IMR-90 (cell line): ENCODE measurements at regions not wholly inside any gene's neighbourhood (a gene's known extent, or its start where the extent isn't known, plus 50 kb on each side); places are given as distances from the start of the nearest gene placed in this dataset.

ENCODE experiments used
- ATAC-seq: fragments of 200-7000 bp; cut with Tn5 transposase; 2 replicates; pipeline ENCODE4 v1.9.1; 2020; ENCODE audit warnings: low read depth, mild to moderate bottlenecking, moderate library complexity
- BruUV-seq: library from RNA; stranded (reverse); fragments of 400-500 nt; replicated peaks from 2 replicates; lab custom pipeline; 2021; lab: Mats Ljungman, UMichigan
- CTCF ChIA-PET: fragments of 300-600 bp; formaldehyde crosslinking; extraction: SDS; loops from one replicate; lab custom pipeline; 2021; ENCODE audit warnings: antibody characterized with exemption; lab: Yijun Ruan, JAX
- POLR2A ChIA-PET: fragments of 300-600 bp; sonication (Branson Sonifier 250); formaldehyde crosslinking; loops from one replicate; lab custom pipeline; 2022; ENCODE audit warnings: antibody characterized with exemption; ENCODE audit not compliant: unreplicated experiment; lab: Charles Lee
- DNase-seq: peaks from one replicate; pipeline ENCODE4 v3.0.0; 2013
- H2AFZ ChIP-seq: replicated peaks from 2 replicates; pipeline ENCODE3; 2013; ENCODE audit warnings: low read length, mild to moderate bottlenecking; ENCODE audit not compliant: poor library complexity
- H2AK5ac ChIP-seq: 2 replicates; pipeline ENCODE4 v1.6.1; 2013; ENCODE audit warnings: low read depth, low read length, inconsistent platforms
- H2AK9ac ChIP-seq: replicated peaks from 2 replicates; pipeline ENCODE3; 2013; ENCODE audit warnings: mild to moderate bottlenecking, low read depth, low read length, moderate library complexity; ENCODE audit not compliant: poor library complexity
- H2BK120ac ChIP-seq: 2 replicates; pipeline ENCODE4 v1.6.1; 2013; ENCODE audit warnings: low read depth, low read length, inconsistent platforms
- H2BK15ac ChIP-seq: 3 replicates; pipeline ENCODE4 v1.6.1; 2013; ENCODE audit warnings: low read depth, low read length, inconsistent platforms
- H2BK20ac ChIP-seq: 2 replicates; pipeline ENCODE4 v1.6.1; 2013; ENCODE audit warnings: low read depth, mild to moderate bottlenecking, inconsistent platforms, low read length, moderate library complexity
- H2BK5ac ChIP-seq: 2 replicates; pipeline ENCODE4 v1.6.1; 2013; ENCODE audit warnings: mild to moderate bottlenecking, low read depth, low read length, inconsistent platforms; ENCODE audit not compliant: poor library complexity, severe bottlenecking
- H3K14ac ChIP-seq: replicated peaks from 2 replicates; pipeline ENCODE4 v1.6.1; 2013; ENCODE audit warnings: low read depth, low read length, inconsistent platforms
- H3K18ac ChIP-seq: 2 replicates; pipeline ENCODE4 v1.6.1; 2013; ENCODE audit warnings: low read depth, low read length, control low read depth
- H3K23ac ChIP-seq: 2 replicates; pipeline ENCODE4 v1.6.1; 2013; ENCODE audit warnings: low read depth, low read length, inconsistent platforms
- H3K27ac ChIP-seq: 2 replicates; pipeline ENCODE4 v1.5.1; 2013; ENCODE audit warnings: mild to moderate bottlenecking, control low read depth, low read length; ENCODE audit not compliant: insufficient read depth
- H3K27me3 ChIP-seq: 2 replicates; pipeline ENCODE4 v1.6.1; 2013; ENCODE audit warnings: low read length; ENCODE audit not compliant: control insufficient read depth, insufficient read depth
- H3K36me3 ChIP-seq: 2 replicates; pipeline ENCODE4 v1.6.1; 2013; ENCODE audit warnings: low read length, mixed read lengths; ENCODE audit not compliant: control insufficient read depth, insufficient read depth
- H3K4ac ChIP-seq: 2 replicates; pipeline ENCODE4 v1.6.1; 2013; ENCODE audit warnings: low read depth, low read length, inconsistent platforms
- H3K4me1 ChIP-seq: 2 replicates; pipeline ENCODE4 v1.6.1; 2013; ENCODE audit warnings: low read length, mixed read lengths; ENCODE audit not compliant: control insufficient read depth, insufficient read depth
- H3K4me2 ChIP-seq: 2 replicates; pipeline ENCODE4 v1.6.1; 2013; ENCODE audit warnings: low read depth, mild to moderate bottlenecking, control low read depth, low read length, moderate library complexity
- H3K4me3 ChIP-seq: 2 replicates; pipeline ENCODE4 v1.5.1; 2013; ENCODE audit warnings: low read depth, mild to moderate bottlenecking, control low read depth, low read length, moderate library complexity; ENCODE audit not compliant: insufficient read depth
- H3K56ac ChIP-seq: 2 replicates; pipeline ENCODE4 v1.6.1; 2013; ENCODE audit warnings: low read length, inconsistent platforms; ENCODE audit not compliant: insufficient read depth; ENCODE audit errors: extremely low read depth
- H3K79me1 ChIP-seq, 2 experiments: 2 replicates each; pipeline ENCODE4 v1.6.1; 2013; ENCODE audit warnings: low read length in 2 of 2, inconsistent platforms in 1 of 2, low read depth in 1 of 2
- H3K9ac ChIP-seq: 2 replicates; pipeline ENCODE4 v1.6.1; 2013; ENCODE audit warnings: low read depth, low read length, control low read depth
- H3K9me1 ChIP-seq: 2 replicates; pipeline ENCODE4 v1.6.1; 2013; ENCODE audit warnings: low read length, inconsistent platforms; ENCODE audit not compliant: insufficient read depth
- H3K9me3 ChIP-seq: 2 replicates; pipeline ENCODE4 v1.6.1; 2013; ENCODE audit warnings: low read length; ENCODE audit not compliant: control insufficient read depth, insufficient read depth
- H4K20me1 ChIP-seq: 2 replicates; pipeline ENCODE4 v1.6.1; 2013; ENCODE audit warnings: low read length, inconsistent platforms; ENCODE audit not compliant: insufficient read depth
- H4K5ac ChIP-seq: 2 replicates; pipeline ENCODE4 v1.6.1; 2013; ENCODE audit warnings: mild to moderate bottlenecking, low read depth, low read length, control low read depth
- H4K8ac ChIP-seq, 2 experiments: 2 replicates each; pipeline ENCODE4 v1.6.1; 2013; ENCODE audit warnings: low read depth in 2 of 2, low read length in 2 of 2, control low read depth in 1 of 2, inconsistent platforms in 1 of 2
- H4K91ac ChIP-seq: 2 replicates; pipeline ENCODE4 v1.6.1; 2013; ENCODE audit warnings: low read depth, low read length, inconsistent platforms; ENCODE audit not compliant: insufficient read depth
- CEBPB ChIP-seq: IDR thresholded peaks from 2 replicates; pipeline ENCODE4 v1.6.1; 2012; ENCODE audit warnings: low read depth, low read length, improper control_type of control experiment
- CHD1 ChIP-seq: IDR thresholded peaks from 2 replicates; pipeline ENCODE4 v1.6.1; 2012; ENCODE audit warnings: low read depth, low read length, improper control_type of control experiment
- MAFK ChIP-seq: IDR thresholded peaks from 2 replicates; pipeline ENCODE4 v1.6.1; 2012; ENCODE audit warnings: low read depth, low read length, improper control_type of control experiment
- MAZ ChIP-seq: IDR thresholded peaks from 2 replicates; pipeline ENCODE4 v1.6.1; 2012; ENCODE audit warnings: low read depth, mild to moderate bottlenecking, low read length, improper control_type of control experiment, moderate library complexity, borderline replicate concordance
- MXI1 ChIP-seq: IDR thresholded peaks from 2 replicates; pipeline ENCODE4 v1.6.1; 2012; ENCODE audit warnings: low read depth, mild to moderate bottlenecking, low read length, moderate library complexity, borderline replicate concordance
- NFE2L2 ChIP-seq: fragments of 150-350 bp; IDR thresholded peaks from 2 replicates; pipeline ENCODE4 v1.6.1; 2016; ENCODE audit warnings: low read depth, mild to moderate bottlenecking, low read length
- RCOR1 ChIP-seq: IDR thresholded peaks from 2 replicates; pipeline ENCODE4 v1.6.1; 2012; ENCODE audit warnings: mild to moderate bottlenecking, low read length, improper control_type of control experiment; ENCODE audit not compliant: insufficient replicate concordance
- RFX5 ChIP-seq: IDR thresholded peaks from 2 replicates; pipeline ENCODE4 v1.8.0; 2012; ENCODE audit warnings: low read depth, mild to moderate bottlenecking, low read length, moderate library complexity
- SMC3 ChIP-seq: fragments of 150-350 bp; IDR thresholded peaks from 2 replicates; pipeline ENCODE4 v1.6.1; 2016; ENCODE audit warnings: low read depth, mild to moderate bottlenecking, antibody characterized with exemption, low read length, moderate library complexity
- WGBS, 2 experiments: methylation state at CpG; one replicate each; pipeline versions ENCODE4 v1.1.5 to v1.1.7; 2013; ENCODE audit warnings: missing lambda C conversion rate in 2 of 2; ENCODE audit not compliant: insufficient read length in 1 of 2; ENCODE audit errors: extremely low coverage in 2 of 2; 5-methylcytosine and 5-hydroxymethylcytosine counted together
- dilution Hi-C: fragments of 300-500 bp; cut with HindIII; formaldehyde crosslinking; loops from one replicate; pipeline ENCODE4 v1.14.3; 2018; ENCODE audit warnings: low sequenced_read_pairs; ENCODE audit not compliant: unreplicated experiment
- in situ Hi-C: fragments of 300-500 bp; cut with MboI; formaldehyde crosslinking; loops from 3 replicates; pipeline ENCODE4 v1.14.3; 2019; ENCODE audit warnings: low sequenced_read_pairs, inconsistent platforms, mixed read lengths
- intact Hi-C: fragments of 100-400 bp; cut with micrococcal nuclease; formaldehyde crosslinking; loops from 2 replicates; pipeline ENCODE4 v1.10.0; 2022
- TF ChIP-seq, protein P1 (sequence below): fragments of 150-350 bp; IDR thresholded peaks from 2 replicates; pipeline ENCODE4 v1.6.1; 2016; ENCODE audit warnings: low read depth, mild to moderate bottlenecking, low read length, moderate library complexity, borderline replicate concordance

DNA sequence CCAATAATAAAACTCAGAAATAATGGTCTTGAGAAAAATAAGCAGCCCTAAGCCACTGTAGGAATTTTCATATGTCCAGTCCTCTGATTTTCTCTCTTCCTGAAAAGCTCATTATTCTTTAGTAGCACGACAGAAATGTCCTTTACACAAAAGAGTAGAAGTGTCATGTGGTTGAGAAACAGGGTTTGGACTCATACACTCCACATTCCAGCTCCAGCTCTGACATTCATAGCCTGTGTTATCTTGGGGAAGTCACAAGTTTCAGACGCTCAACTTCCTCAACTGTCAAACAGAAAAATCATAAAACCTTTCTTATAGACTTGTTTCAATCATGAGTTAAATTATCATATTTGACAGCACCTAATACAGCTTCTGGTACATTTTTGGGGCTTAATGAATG, 511.5 kb downstream of the TNS1 start:
- Histone ChIP-seq H3K4me2 (no peak overlapping the region), H2AK9ac (no peak overlapping the region), H3K27ac (no peak overlapping the region), H2BK15ac (no peak overlapping the region), H2BK5ac (no peak overlapping the region), H3K27me3 (no peaks in the 10 kb centered on the region), H3K56ac (no peak overlapping the region), H3K9ac (no peak overlapping the region), H3K23ac (no peak overlapping the region), H3K4me3 (no peak overlapping the region), H3K4me1 (no peaks in the 10 kb centered on the region), H2AFZ (no peak overlapping the region), H3K36me3 (no peaks in the 10 kb centered on the region), H2AK5ac (no peak overlapping the region), H4K20me1 (no peaks in the 10 kb centered on the region), H3K4ac (no peak overlapping the region), H2BK120ac (no peak overlapping the region), H3K14ac (no peak overlapping the region), H2BK20ac (no peak overlapping the region), H3K9me3 (no peaks in the 10 kb centered on the region), H3K18ac (no peak overlapping the region), H3K9me1 (no peaks in the 10 kb centered on the region), H4K5ac (no peak overlapping the region), H3K79me1 (no peaks in the 10 kb centered on the region), H4K91ac (no peak overlapping the region), H4K8ac (no peak overlapping the region)
- BruUV-seq: no TSS peak
- no CpG with 5 or more reads among the region's 2 CpGs for WGBS, 2 experiments
- ATAC-seq (no peak), DNase-seq (no peak)
- in situ Hi-C loops (no loop called here), dilution Hi-C loops (no loop called here), intact Hi-C loops (no loop called here)
- ChIA-PET POLR2A (no interaction called here), CTCF (no interaction called here)
- no peak for TF ChIP-seq MAZ
- TF ChIP-seq CHD1: no peak
- TF ChIP-seq NFE2L2: no peak
- no peak for TF ChIP-seq MXI1
- no peak for TF ChIP-seq MAFK
- no peak for TF ChIP-seq CEBPB
- TF ChIP-seq, protein P1, sequence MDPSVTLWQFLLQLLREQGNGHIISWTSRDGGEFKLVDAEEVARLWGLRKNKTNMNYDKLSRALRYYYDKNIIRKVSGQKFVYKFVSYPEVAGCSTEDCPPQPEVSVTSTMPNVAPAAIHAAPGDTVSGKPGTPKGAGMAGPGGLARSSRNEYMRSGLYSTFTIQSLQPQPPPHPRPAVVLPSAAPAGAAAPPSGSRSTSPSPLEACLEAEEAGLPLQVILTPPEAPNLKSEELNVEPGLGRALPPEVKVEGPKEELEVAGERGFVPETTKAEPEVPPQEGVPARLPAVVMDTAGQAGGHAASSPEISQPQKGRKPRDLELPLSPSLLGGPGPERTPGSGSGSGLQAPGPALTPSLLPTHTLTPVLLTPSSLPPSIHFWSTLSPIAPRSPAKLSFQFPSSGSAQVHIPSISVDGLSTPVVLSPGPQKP: no peak
- no peak for TF ChIP-seq RCOR1
- no peak for TF ChIP-seq RFX5
- TF ChIP-seq SMC3: no peak
